NCI-H1417 (cell line): ENCODE measurements at regions not wholly inside any gene's neighbourhood (a gene's known extent, or its start where the extent isn't known, plus 50 kb on each side); places are given as distances from the start of the nearest gene placed in this dataset.

Experiments
- DNase-seq, 3 experiments: peaks; one replicate each; lab custom pipeline; 2025; lab: John Stamatoyannopoulos, UW

DNA sequence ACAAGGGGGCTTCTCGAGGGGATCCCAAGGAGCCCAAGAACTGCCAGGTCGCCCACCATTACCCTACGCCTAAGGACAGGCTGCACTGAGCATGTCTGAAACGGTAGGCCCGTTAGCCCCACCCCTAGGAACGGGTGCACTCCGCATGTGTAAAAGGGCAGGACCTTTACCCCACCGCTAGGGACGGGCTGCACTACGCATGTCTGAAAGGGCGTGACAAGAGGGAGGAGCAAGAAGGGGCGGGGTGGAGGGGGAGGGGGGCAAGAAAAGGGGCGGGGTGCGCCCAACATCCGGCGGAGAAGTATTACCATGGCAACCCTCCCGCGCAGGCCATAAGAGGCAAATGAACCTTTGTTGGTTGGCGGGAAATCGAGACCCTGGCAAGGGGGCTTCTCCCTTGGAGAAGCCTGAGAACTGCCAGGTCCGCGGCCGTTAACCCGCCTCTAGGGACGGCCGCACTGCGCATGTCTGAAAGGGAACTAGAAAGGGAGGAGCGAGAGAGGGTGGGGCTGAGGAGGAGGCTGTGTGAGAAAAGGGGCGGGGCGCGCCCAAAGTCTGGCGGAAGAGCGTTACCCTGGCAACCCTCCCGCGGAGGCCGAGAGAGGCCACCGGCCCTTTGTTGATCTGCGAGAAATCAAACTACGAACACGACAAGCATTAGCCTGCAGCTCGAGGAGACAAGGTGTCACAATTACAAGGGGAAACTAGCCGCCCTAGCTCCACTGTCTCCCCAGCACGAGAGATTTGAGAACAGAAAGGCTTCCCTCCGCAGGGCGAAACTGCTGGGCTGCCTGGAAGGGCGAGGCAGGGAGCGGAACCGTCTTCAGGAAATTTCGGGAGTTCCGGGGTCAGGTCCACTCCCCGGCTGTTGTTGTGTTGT is 2046.8 kb downstream of the TP53TG3F start:
- DNase-seq: peak in 2 of 3 experiments; percentile 43 to 70

DNA sequence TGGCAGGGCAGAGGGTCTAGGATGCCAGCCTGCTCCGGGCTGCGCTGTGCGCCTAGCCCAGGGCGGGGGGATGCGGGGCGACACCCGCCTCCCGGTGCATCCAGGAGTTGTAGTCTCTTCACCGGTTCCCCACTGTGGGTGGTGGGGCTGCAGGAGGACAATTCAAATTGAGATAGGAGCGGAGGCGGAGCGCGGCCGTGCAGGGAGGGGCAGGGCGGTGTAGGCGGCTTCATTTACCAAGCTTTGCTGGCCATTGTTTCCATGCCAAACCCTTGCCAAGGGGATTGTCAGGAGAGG is 2047.4 kb downstream of the TP53TG3F start:
- DNase-seq: peak in 1 of 3 experiments; percentile 17

DNA sequence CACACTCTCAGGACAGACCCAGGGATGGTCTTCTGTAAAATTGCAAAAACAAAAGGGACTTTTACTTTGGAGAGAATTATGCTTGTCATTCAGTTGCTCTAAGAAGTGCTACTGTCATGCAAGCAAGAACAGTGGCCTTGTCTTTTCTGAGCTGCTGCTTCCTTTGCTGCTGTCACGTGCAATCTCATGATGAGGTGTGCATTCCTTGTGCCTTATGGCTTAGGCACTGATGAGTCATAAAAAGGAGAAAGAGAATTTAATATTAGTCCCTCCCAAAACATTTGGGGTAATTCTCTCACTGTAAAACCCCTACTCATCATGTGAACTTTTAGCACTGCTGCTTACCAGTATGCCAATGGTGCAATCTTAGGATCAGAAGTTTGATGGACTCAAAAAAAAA is 2051.3 kb downstream of the TP53TG3F start:
- no peak for DNase-seq

DNA sequence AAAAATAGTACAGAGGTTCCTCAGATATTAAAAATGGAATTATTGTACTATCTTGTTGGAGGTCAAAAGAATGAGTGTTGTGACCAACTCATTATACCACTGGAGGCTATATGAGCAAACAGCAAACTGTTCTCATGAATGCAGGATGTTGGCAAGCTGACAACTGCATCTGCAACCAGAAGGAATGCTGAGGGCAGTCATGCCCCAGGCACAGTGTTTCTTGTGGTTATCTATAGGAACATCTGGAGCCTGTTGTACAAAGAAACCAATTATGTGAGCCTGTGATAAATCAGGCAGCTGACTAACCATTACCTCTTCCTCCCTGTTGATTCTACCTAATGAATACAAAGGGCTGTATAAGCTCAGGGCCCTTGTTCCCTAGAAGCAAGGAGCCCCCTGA is 2057.1 kb downstream of the TP53TG3F start:
- DNase-seq: no peak

DNA sequence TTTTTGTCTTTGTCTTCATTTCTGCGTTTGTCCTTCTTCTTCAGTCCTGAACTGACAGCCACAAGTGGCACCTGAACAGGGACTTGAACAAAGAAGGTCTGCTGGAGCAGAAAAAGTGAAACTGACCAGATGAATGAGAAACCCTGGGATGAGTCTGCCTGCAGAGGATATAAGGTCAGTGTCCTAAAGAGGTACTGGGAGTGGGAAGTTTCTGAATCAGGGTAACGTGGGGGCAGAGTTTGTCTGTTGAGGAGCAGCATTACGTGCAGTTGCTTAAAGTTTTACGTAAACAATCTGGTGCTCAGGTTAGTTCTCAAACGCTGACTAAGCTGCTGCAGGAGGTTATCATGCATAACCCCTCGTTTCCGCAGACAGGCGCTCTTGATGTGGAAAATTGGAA is 2057.6 kb downstream of the TP53TG3F start:
- no peak for DNase-seq

DNA sequence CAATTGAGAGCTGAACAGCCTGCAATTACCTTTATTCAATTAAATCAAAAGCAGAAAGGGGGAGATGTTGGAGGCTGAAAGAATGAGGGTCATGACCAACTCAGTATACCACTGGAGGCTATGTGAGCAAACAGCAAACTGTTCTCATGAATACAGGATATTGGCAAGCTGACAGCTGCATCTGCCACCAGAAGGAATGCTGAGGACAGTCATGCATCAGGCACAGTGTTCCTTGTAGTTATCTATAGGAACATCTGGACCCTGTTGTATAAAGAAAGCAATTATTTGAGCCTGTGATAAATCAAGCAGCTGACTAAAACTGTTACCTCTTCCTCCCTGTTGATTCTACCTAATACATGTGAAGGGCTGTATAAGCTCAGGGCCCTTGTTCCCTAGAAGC is 2064.6 kb downstream of the TP53TG3F start:
- DNase-seq: no peak

DNA sequence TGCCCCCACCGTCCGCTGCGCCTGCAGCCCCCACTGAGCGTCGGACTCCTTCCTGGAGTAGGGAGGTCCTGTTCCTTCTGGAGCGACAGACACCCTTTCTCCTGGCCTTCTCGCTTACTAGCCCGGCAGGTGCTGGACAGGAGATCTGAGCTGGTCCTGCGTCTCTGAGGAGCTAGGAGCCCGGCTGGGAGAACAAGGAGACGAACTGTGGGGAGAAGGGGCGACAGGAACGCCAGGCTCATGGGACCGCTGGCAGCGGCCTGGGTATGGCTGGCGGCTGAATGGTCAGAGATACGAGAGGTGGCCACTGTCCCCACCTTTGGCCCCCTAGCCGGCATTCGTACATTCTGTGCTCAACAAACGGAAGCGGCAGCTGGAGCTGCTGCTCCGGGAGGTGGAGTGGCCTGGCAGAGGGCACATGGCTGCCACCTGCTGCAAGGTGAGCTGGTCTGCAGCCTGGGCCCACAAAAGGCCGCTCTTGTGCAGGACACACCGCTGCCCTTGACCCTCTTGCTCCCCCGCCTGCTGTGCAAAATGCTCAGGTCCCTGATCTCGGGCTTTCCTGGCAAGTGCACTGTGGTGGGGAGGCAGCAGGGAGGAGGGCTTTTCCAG is 2066.7 kb downstream of the TP53TG3F start:
- peak in 1 of 3 experiments; percentile 2 for DNase-seq

DNA sequence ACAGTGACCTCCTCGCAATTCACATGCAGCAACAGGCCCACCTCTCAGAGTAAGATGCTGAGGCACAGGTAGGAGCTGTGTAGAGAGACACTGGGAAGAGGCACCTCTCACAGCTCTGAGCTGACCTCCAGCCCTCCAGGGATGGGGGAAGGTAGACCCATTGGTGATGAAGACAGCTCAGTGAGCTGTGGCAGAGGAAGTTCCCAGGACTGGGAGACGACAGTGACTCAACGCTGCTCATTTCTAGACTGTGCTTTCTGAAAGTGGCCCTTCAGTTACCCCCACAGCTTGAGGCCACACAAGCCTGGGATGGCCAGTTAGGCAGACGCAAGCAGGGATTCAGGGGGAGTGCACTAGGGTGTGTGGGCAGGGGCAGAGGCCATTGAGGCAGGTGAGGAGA is 2073.2 kb downstream of the TP53TG3F start:
- no peak for DNase-seq

DNA sequence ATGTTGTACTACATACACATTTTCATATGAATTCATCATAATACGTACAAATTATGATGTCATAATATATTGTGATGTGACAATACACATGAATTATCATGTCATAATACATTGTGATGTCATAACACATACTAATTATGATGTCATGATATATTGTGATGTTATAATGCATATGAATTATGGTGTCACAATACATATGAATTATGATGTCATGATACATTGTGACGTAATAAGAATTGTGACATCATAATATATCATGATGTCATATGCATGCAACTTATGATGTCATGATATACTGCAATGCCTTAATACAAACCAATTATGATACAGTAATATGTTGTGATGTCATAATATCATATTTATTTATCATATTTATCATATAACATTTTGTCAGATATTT is 2074.3 kb downstream of the TP53TG3F start:
- DNase-seq: no peak

DNA sequence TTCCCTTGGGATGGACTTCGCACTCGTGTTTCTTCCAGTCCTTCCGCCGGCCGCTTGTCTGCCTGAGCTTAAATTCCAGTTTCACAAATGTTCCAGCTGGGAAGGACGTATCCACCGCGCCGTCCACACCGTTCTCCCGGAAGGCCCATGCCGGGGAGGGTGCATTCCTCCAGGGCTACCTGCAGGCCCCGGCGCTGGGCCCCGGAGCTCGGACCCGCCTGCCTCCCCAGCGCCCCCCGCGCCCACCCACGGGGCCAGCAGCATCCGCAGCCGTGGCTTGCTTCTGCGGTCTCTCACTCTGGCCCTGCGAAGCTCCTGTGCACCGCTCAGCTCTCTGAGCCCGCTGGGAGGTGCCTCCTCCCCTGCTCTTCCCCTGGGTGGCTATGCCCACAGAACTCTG is 2084.1 kb downstream of the TP53TG3F start:
- DNase-seq: no peak

DNA sequence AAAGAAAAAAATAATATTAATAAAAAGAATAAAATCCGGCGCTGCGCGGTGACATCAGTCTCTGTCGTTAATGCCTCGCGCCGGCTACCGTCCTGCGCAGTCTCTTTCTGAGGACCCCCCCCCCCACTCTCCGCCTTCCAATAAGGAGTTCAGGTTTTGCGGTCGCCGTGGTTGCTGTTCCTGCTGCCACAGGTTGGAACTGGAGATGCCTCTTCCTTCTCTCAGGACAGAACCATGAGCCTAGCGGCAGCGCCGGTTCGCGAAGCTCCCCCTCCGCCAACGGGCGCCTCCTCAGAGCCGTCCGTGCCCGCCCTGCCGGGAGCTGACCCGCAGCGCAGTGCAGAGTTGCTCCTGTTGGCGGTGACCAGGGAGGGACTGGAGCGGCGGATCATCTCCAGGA is 2093.4 kb downstream of the TP53TG3F start:
- no peak for DNase-seq

DNA sequence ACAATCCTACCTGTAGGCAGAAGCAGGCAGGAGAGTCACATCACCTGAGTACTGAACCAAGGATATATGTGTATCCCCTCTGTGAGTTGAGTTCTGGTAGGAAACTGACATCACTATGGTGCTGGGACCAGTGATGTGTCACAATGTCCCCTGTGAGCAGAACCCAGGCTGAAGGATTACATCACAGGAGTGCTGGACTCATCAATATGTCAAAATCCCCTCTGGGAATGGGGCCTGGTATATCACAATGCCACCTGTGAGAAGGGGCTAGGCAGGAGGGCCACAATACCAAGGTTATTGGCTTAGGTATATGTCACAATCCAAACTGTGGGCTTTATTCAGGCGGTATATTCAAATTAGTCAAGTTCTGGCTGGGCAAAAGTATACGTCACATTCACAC is 2098.3 kb downstream of the TP53TG3F start:
- no peak for DNase-seq

DNA sequence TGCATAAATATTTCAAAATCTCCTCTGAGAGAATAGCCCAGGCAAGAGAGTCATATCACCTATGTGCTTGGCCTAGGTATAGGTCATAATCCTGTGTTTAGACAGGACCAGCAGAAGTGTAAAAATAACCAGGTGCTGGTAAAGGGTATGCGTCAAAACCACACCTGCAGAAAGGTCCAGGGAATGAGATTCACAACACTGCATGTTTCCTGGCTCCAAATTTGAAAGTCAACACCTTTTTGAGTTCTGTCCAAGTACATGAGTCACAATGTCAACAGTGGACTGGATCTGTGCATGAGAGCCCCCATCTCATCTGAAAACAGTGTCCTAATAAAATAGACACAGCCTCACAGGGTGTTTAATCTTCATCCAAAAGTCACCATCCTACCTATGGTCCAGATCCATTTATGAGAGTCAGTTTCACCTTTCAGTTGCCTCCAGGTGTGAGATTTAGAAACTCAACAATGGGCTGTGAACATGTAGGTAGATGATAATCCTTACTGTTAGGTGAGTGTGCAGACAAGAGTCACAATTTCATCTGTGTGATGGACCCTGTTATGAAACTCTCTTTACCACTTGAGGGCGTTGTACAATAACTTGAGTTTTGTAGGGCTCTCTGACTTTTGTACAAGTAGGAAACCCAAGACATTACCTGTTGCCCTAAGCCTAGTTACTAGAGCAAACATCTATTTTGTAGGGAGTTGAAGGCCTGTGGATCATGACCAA is 2100.7 kb downstream of the TP53TG3F start:
- DNase-seq: no peak

DNA sequence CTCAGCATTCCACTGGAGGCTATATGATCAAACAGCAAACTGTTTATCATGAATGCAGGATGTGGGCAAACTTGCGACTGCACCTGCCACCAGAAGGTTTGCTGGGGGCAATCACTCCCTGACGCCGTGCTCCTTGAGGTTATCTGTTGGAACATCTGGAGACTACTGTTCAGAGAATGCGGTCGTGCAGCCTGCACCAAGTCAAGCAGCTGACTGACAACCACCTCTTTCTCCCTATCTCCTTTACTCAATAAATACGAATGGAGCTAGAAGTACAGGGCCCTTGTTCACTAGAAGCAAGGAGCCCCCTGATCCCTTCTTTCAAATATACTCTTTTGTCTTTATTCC is 2101.2 kb downstream of the TP53TG3F start:
- no peak for DNase-seq

DNA sequence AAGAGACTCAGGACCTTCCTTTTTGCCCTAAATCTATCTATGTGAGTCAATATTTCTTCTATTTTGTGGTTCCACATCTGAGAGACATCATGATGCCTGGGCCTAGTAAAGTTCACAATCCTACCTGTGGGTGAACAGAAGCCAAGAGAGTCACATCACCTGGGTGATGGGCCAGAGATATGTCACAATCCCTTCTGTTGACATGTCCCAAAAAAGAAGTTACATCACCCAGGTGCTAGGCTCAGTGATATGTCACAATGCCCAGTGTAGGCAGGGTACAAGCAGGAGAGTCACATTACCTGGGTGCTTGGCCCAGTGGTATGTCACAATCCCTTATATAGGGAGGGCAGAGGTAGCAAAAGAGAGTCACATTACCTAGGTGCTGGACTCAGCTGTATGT is 2101.9 kb downstream of the TP53TG3F start:
- no peak for DNase-seq

DNA sequence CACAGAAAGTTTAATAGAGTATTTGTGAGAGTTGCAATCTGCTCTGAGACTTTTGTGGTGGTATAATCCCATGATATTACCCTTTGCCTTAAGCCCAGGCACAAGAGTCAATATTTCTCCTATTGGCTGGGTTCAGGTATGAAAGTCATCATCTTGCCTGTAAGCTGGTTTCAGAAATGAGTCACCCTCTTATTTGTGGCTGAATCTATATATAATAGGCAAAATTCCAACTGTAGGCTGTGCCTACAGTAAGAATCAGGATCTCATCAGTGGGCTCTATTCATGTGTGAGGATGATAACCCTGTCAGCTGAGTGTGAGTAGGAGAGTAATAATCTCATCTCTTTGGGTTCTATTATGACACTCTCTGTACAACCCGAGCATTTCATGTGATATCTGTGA is 2103.1 kb downstream of the TP53TG3F start:
- no peak for DNase-seq

DNA sequence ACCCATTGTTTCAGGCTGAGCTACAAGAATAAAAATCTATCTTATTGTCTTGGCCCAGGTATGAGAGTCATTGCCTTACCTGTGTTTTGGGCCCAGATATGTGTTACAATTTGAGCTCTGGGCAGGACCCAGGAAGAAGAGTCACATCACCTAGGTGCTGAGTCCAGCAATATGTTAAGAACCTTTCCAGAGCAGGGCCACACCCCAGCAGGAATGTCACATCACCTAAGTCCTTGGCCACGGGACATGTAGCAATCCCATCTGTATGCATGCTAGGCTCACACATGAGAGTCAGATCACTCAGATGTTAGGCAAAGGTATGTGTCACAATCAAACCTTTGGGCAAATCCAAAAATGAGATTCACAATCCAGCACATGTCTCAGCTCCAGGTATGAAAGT is 2103.5 kb downstream of the TP53TG3F start:
- DNase-seq: no peak

DNA sequence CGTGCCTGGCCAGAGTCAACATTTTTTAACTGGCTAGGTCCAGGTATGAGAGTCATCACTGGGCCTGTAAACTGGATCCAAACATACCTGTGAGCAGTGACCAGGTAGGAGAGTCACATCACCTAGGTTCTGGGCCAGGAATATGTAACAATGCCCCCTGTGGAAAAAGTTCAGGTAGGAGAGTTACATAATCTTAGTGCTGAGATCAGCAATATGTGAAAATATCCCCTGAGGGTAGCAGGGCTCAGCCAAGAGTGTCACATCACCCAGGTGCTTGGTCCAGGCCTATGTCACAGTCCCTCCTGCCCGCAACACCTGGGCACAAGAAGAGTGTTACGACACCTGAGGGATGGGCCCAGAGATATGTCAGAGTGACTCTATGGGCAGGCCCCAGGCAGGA is 2104.7 kb downstream of the TP53TG3F start:
- no peak for DNase-seq

DNA sequence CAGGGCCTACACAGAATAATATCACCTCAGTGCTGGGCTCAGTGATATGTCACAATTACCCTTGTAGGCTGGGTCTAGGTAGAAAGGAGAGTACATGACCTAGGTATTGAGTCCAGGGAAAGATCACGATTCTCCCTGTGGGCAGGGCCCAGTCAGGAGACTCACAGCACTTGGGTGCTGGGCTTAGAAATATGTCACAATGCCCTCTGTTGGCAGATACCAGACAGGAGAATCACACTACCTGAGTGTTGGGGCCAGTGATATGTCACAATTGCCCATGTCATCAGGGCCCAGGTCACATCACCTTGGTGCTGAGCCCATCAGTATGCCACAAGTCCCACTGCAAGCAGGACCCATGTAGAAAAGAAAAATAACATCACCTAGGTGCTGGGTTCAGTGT is 2105.5 kb downstream of the TP53TG3F start:
- no peak for DNase-seq

DNA sequence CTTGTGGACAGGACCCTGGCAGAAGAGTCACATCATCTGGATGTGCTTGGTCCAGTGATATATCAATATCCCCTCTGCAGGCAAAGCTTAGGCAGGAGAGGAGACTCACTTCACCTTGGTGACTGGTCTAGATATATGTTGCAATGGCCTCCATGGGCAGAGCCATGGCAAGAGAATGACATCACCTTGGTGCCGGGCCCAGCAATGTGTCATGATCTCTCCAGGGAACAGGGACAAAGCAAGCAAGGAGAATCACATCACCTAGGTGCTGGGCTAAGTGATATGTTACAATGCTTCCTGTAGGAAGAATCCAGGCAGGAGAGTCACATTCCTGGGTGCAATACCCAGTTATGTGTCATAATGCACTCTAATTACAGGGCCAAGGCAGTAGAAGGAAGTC is 2106.2 kb downstream of the TP53TG3F start:
- DNase-seq: no peak

DNA sequence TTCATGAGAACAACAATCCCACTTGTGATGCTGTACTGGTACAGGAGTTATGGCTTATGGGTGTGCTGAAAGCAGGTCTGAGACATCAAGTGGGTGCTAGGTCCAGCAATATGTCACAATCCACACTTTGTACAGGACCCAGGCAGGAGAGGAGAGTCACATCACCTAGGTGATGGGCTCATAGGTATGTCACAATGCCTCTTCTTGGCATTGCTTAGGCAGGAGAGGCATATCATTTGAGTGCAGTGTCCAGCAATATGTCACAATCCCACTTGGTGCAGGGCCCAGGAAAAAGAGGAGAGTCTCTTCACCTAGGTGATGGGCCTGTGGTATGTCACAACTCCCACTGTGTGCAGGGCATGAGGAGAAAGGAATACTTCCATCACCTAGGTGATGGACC is 2110.0 kb downstream of the TP53TG3F start:
- DNase-seq: no peak

DNA sequence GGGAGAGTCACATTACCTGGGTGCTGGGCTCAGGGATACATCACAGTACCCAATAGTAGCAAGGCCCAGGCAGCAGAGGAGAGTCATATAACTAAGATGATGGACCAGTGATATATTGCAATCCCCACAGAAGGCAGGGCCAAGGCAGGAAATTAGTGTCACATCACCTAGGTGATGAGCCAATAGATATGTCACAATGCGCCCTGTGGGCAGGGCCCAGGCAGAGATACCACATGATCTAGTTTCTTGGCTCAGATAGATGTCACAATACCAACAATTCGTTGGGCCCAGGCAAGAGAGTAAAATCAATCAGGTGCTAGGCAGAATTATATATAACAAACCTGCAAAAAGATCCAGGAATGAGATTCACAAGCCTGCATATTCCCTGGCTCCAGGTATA is 2111.5 kb downstream of the TP53TG3F start:
- no peak for DNase-seq

DNA sequence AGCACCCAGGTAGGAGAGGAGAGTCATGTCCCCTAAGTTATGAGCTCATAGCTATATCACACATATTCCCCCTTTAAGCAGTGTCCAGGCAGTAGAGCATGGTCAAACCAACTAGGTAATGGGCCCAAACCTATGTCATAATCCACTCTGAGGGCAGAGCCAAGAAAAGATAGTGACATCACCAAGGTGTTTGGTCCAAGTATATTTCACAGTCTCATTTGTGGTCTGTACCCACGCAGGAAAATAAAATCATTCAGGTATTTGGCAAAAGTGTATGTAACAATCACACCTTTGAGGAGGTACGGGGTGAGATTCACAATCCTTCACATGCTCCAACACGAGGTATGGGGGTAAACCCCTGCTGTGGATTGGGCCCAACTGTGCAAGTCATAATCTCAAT is 2112.8 kb downstream of the TP53TG3F start:
- no peak for DNase-seq
